ENCODE measurements at regions not wholly inside any gene's neighbourhood (a gene's known extent, or its start where the extent isn't known, plus 50 kb on each side); places are given as distances from the start of the nearest gene placed in this dataset.

- no peaks in the 10 kb centered on the region for H3K9me3 ChIP-seq (ENCODE audit: severe bottlenecking)
- no peak overlapping the region for H3K27ac ChIP-seq
- H3K27me3 ChIP-seq (ENCODE audit: insufficient read depth, low read depth, severe bottlenecking): no peaks in the 10 kb centered on the region
- no peaks in the 10 kb centered on the region for H3K36me3 ChIP-seq
- no peak for DNase-seq
- no peak overlapping the region for H3K4me3 ChIP-seq (ENCODE audit: low read depth, low read length)
- no peak for TF ChIP-seq CTCF (IDR thresholded peaks at IDR 0.05; ENCODE audit: low read depth, low read length)
Observed at GRCh38 chr11:130640526-130640925, 192.1 kb downstream of the ADAMTS15 start.

GRCh38 chr11:130641876-130642275 is 193.4 kb downstream of the ADAMTS15 start:
- Histone ChIP-seq H3K9me3 (ENCODE audit: severe bottlenecking) (no peaks in the 10 kb centered on the region), H3K27ac (no peak overlapping the region), H3K27me3 (ENCODE audit: insufficient read depth, low read depth, severe bottlenecking) (no peaks in the 10 kb centered on the region), H3K36me3 (no peaks in the 10 kb centered on the region), H3K4me3 (ENCODE audit: low read depth, low read length) (no peak overlapping the region)
- DNase-seq: no peak
- TF ChIP-seq CTCF (IDR thresholded peaks at IDR 0.05; ENCODE audit: low read depth, low read length): no peak

- no peaks in the 10 kb centered on the region for H3K9me3 ChIP-seq (ENCODE audit: severe bottlenecking)
- no peaks in the 10 kb centered on the region for H3K36me3 ChIP-seq
- no peaks in the 10 kb centered on the region for H3K27me3 ChIP-seq (ENCODE audit: insufficient read depth, low read depth, severe bottlenecking)
- DNase-seq: no peak
- no peak for TF ChIP-seq CTCF (IDR thresholded peaks at IDR 0.05; ENCODE audit: low read depth, low read length)
- no peak overlapping the region for H3K4me3 ChIP-seq (ENCODE audit: low read depth, low read length)
- H3K27ac ChIP-seq: no peak overlapping the region
Observed at GRCh38 chr11:130642994-130643393, 194.5 kb downstream of the ADAMTS15 start.

- Histone ChIP-seq H3K36me3 (no peaks in the 10 kb centered on the region), H3K9me3 (ENCODE audit: severe bottlenecking) (no peaks in the 10 kb centered on the region), H3K4me3 (ENCODE audit: low read depth, low read length) (no peak overlapping the region), H3K27me3 (ENCODE audit: insufficient read depth, low read depth, severe bottlenecking) (no peaks in the 10 kb centered on the region), H3K27ac (no peak overlapping the region)
- DNase-seq: no peak
- no peak for TF ChIP-seq CTCF (IDR thresholded peaks at IDR 0.05; ENCODE audit: low read depth, low read length)
Observed at GRCh38 chr11:130644187-130644586, 195.7 kb downstream of the ADAMTS15 start.

- Histone ChIP-seq H3K27me3 (ENCODE audit: insufficient read depth, low read depth, severe bottlenecking) (no peaks in the 10 kb centered on the region), H3K9me3 (ENCODE audit: severe bottlenecking) (no peaks in the 10 kb centered on the region), H3K27ac (no peak overlapping the region), H3K4me3 (ENCODE audit: low read depth, low read length) (no peak overlapping the region), H3K36me3 (no peaks in the 10 kb centered on the region)
- no peak for TF ChIP-seq CTCF (IDR thresholded peaks at IDR 0.05; ENCODE audit: low read depth, low read length)
- no peak for DNase-seq
Observed at GRCh38 chr11:130645164-130645842, 196.9 kb downstream of the ADAMTS15 start.

- TF ChIP-seq CTCF (IDR thresholded peaks at IDR 0.05; ENCODE audit: low read depth, low read length): no peak
- DNase-seq: no peak
- Histone ChIP-seq H3K4me3 (ENCODE audit: low read depth, low read length) (no peak overlapping the region), H3K27me3 (ENCODE audit: insufficient read depth, low read depth, severe bottlenecking) (no peaks in the 10 kb centered on the region), H3K27ac (no peak overlapping the region), H3K9me3 (ENCODE audit: severe bottlenecking) (no peaks in the 10 kb centered on the region), H3K36me3 (no peaks in the 10 kb centered on the region)
Observed at GRCh38 chr11:130645843-130646197, 197.4 kb downstream of the ADAMTS15 start.

Measured in WERI-Rb-1 (cell line).